ENCODE measurements at regions not wholly inside any gene's neighbourhood (a gene's known extent, or its start where the extent isn't known, plus 50 kb on each side); places are given as distances from the start of the nearest gene placed in this dataset.

DNA sequence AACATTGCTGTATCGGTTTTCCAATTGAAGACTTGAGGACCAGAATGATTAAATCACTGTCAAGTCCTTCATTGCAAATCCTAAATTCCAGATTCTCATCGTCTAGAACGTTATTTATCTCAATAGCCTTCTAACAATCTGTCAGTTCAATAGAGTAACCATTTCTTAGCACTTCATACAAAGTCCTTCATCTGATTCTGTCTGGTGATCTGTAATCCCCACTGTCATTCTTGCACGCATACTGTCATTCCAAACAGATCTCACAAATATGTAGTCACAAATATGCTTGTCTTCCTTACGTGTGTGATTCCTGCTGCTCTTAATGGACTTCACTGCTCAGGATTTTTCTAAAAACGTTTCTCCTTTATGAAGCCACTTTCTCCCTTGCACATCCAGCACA is 1197.5 kb downstream of the EFNB2 start:
- TF ChIP-seq, protein P1, sequence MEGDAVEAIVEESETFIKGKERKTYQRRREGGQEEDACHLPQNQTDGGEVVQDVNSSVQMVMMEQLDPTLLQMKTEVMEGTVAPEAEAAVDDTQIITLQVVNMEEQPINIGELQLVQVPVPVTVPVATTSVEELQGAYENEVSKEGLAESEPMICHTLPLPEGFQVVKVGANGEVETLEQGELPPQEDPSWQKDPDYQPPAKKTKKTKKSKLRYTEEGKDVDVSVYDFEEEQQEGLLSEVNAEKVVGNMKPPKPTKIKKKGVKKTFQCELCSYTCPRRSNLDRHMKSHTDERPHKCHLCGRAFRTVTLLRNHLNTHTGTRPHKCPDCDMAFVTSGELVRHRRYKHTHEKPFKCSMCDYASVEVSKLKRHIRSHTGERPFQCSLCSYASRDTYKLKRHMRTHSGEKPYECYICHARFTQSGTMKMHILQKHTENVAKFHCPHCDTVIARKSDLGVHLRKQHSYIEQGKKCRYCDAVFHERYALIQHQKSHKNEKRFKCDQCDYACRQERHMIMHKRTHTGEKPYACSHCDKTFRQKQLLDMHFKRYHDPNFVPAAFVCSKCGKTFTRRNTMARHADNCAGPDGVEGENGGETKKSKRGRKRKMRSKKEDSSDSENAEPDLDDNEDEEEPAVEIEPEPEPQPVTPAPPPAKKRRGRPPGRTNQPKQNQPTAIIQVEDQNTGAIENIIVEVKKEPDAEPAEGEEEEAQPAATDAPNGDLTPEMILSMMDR (conservative IDR thresholded peaks at IDR 0.05; ENCODE audit: low read depth, low read length) = no peak
- DNase-seq (ENCODE audit: low read depth) = no peak
- no peak overlapping the region for H3K4me3 ChIP-seq (ENCODE audit: low read depth, low read length)

DNA sequence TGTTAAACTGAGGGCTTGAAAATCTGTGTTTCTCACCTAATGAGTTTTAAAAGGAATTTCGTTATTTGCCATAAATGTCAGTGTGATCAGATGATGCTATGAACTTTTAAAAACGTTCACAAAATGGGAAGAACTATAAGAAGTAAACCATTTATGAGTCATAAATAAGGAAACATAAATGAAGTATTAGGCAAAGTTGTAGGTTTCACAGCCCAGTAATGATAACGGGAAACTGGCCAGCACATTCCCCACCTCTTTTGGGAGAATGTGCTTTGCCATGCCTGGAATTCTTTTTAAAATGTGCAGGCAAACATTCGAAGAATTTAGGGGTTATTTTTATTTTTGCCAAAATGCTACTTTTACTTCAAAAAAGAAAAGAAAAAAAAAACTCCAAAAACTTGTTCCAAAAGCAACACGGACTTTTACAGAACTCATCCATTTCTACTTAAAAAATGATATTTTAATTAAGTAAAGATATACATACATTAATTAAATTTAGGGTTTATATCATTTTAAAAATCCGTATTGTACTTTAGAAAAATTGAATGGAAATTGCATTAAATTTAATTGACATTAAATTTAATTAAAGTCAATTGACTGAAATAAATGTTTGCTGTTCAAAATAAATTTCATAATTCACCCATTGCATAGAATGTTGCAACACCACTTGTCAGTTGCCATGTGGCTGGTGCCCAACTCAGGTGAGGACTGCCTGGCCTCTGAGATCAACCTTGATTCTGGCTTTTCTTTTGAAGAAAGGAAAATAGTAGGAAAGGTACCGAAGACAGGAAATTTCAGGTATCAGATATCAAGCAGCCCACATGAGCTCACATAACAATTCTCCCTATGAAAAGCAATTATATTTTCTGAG is 1198.5 kb downstream of the EFNB2 start:
- H3K4me3 ChIP-seq (ENCODE audit: low read depth, low read length) = no peak overlapping the region
- TF ChIP-seq, protein P1 (conservative IDR thresholded peaks at IDR 0.05; ENCODE audit: low read depth, low read length) = no peak
- DNase-seq (ENCODE audit: low read depth) = no peak

DNA sequence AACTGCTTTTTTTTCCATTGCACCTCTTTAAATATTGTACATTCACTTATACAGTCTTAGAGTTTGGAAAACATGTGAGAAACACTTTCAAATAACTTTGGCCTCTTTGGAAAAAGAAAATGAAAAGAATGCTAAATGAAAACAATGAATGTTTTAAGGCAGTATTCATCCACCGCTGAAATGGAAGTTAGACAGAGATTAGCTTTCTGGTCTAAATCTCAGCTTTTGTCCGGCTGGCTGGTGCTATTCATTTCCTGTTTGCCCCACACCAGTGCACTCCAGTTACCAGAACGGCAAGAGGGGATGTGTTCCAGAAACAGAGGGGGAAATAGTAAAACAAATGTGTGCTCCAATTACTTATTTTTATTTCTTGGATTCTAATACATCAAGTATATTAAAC is 1201.3 kb downstream of the EFNB2 start:
- TF ChIP-seq, protein P1 (conservative IDR thresholded peaks at IDR 0.05; ENCODE audit: low read depth, low read length) = no peak
- DNase-seq (ENCODE audit: low read depth) = no peak

DNA sequence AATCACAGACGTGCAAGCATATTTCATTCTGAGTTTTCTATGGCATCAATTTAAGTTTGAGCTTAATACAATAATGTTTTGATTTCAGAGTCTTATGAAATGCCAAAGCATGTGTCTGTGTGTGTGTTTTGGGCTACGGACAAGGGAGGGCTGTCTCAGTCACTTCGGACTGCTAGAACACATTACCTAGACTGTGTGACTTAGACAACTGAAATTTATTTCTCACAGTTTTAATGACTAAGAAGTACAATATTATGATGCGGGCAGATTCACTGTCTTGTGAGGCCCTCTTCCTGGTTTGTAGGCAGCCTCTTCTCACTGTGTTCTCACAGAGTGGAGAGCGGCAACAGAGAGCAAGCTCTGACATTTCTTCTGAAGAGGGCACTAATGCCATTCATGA is 1202.0 kb downstream of the EFNB2 start:
- H3K4me3 ChIP-seq (ENCODE audit: low read depth, low read length) = no peak overlapping the region
- no peak for DNase-seq (ENCODE audit: low read depth)
- TF ChIP-seq, protein P1 (conservative IDR thresholded peaks at IDR 0.05; ENCODE audit: low read depth, low read length) = no peak

More for the DNA sequence above, 1201.3 kb downstream of the EFNB2 start:
- no peak overlapping the region for H3K4me3 ChIP-seq (ENCODE audit: low read depth, low read length)

DNA sequence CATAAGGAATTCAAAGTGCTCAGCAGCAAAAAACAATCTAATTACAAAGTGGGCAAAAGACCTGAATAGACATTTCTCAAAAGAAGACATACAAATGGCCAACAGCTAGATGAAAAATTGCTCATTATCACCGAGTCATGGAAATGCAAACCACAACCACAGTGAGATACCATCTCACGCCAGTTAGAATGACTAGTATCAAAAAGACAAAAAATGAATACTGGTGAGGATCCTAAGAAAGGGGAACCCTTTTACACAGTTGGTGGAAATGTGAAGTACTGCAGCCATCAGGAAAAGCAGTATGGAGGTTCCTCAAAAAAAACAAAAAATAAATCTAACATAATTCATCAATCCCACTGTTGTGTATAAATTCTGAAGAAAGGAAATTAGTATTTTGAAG is 1206.1 kb downstream of the EFNB2 start:
- no peak for DNase-seq (ENCODE audit: low read depth)
- TF ChIP-seq, protein P1 (conservative IDR thresholded peaks at IDR 0.05; ENCODE audit: low read depth, low read length) = no peak
- no peak overlapping the region for H3K4me3 ChIP-seq (ENCODE audit: low read depth, low read length)

DNA sequence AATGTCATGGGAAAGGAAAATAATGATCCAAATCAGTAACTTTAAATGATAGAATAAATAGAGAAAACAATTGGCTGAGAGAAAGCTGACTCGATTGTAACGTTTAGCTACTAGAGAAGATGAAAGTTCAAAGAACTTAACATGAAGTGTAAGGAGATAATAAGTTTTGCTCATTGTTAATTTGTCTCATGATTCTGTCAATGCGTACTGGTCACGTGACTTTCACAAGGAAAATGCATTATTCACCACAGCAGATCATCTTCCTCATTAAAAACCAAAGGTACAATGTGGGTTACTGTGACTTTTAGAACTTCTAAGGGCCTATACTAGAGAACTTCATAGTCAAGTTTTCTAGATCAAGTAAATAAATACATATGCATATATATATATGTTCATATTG is 1207.2 kb downstream of the EFNB2 start:
- TF ChIP-seq, protein P1 (conservative IDR thresholded peaks at IDR 0.05; ENCODE audit: low read depth, low read length) = no peak
- H3K4me3 ChIP-seq (ENCODE audit: low read depth, low read length) = no peak overlapping the region
- no peak for DNase-seq (ENCODE audit: low read depth)
